ENCODE measurements at regions not wholly inside any gene's neighbourhood (a gene's known extent, or its start where the extent isn't known, plus 50 kb on each side); places are given as distances from the start of the nearest gene placed in this dataset.

- TF ChIP-seq CTCF (IDR thresholded peaks at IDR 0.05) (no peak), POLR2A (IDR thresholded peaks at IDR 0.05) (no peak)
Measured at GRCh38 chr7:142308918-142309317, 51.1 kb upstream of the PRSS58 start.

Data from tibial nerve (tissue), 3 donors.